ENCODE measurements at regions not wholly inside any gene's neighbourhood (a gene's known extent, or its start where the extent isn't known, plus 50 kb on each side); places are given as distances from the start of the nearest gene placed in this dataset.

- no peak for DNase-seq (ENCODE audit: low spot score)
- peaks cover 2% of the 10 kb centered on the region for H3K27me3 Mint-ChIP-seq (ENCODE audit: insufficient read depth, low read depth)
- no peak overlapping the region for H3K27ac ChIP-seq
- H4K20me1 ChIP-seq (ENCODE audit: low read depth) = no peaks in the 10 kb centered on the region
- H2AFZ ChIP-seq (replicated peaks) = no peak overlapping the region
- no peaks in the 10 kb centered on the region for H3K36me3 ChIP-seq
- no peaks in the 10 kb centered on the region for H3K36me3 Mint-ChIP-seq
- H3K4me3 Mint-ChIP-seq = no peak overlapping the region
- H3K9me3 Mint-ChIP-seq = no peaks in the 10 kb centered on the region
- H3K4me1 ChIP-seq = no peaks in the 10 kb centered on the region
- H3K4me2 ChIP-seq = no peak overlapping the region
- H3K9me3 ChIP-seq (ENCODE audit: low read depth) = no peaks in the 10 kb centered on the region
- H3K27me3 ChIP-seq = no peaks in the 10 kb centered on the region
- no peaks in the 10 kb centered on the region for H3K79me2 ChIP-seq (ENCODE audit: low read depth)
- H3K4me3 ChIP-seq = no peak overlapping the region
- H3K27ac Mint-ChIP-seq = no peak overlapping the region
- H3K4me1 Mint-ChIP-seq = peaks cover 3% of the 10 kb centered on the region
- TF ChIP-seq CTCF (IDR thresholded peaks at IDR 0.05) = no peak
- TF ChIP-seq EZH2phosphoT487 (IDR thresholded peaks at IDR 0.05) = no peak
- no peaks in the 10 kb centered on the region for H3F3A ChIP-seq (ENCODE audit: low read depth)
- H3K9ac ChIP-seq = no peak overlapping the region
Observed at GRCh38 chr1:244200596-244200995, 149.5 kb downstream of the ZBTB18 start.

DNA sequence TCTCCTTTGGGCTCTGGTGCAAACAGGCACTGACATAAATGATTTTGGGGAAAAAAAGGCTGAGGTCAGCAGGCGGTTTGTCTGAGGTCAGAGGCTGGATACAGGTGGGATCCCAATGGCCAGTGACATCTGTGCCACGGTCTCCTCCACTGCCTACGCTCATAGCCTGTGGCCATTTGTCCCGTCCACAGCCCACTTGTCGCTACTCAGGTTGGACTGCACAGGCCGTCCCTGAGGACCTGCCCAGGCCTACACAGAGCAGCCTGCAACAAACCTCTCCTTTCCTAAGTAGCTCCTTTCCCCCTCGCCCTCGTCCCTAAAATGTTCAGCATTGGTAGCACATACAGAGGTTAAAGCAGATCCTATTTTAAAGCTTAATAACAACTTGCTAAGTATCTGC is 150.7 kb downstream of the ZBTB18 start:
- Histone ChIP-seq H3K4me1 (no peaks in the 10 kb centered on the region), H3K27ac (no peak overlapping the region), H3K79me2 (ENCODE audit: low read depth) (no peaks in the 10 kb centered on the region), H3K4me2 (no peak overlapping the region), H3F3A (ENCODE audit: low read depth) (no peaks in the 10 kb centered on the region), H3K9me3 (ENCODE audit: low read depth) (no peaks in the 10 kb centered on the region), H4K20me1 (ENCODE audit: low read depth) (no peaks in the 10 kb centered on the region), H3K9ac (no peak overlapping the region), H3K27me3 (no peaks in the 10 kb centered on the region), H3K36me3 (no peaks in the 10 kb centered on the region), H3K4me3 (no peak overlapping the region), H2AFZ (replicated peaks) (no peak overlapping the region)
- Mint-ChIP-seq H3K4me3 (no peak overlapping the region), H3K27ac (peak overlapping the region; percentile 32), H3K36me3 (no peaks in the 10 kb centered on the region), H3K4me1 (peaks cover 3% of the 10 kb centered on the region), H3K27me3 (ENCODE audit: insufficient read depth, low read depth) (peaks cover 2% of the 10 kb centered on the region), H3K9me3 (no peaks in the 10 kb centered on the region)
- DNase-seq (ENCODE audit: low spot score) = no peak
- no peak for TF ChIP-seq CTCF (IDR thresholded peaks at IDR 0.05)
- no peak for TF ChIP-seq EZH2 (IDR thresholded peaks at IDR 0.05)
- TF ChIP-seq EZH2phosphoT487 (IDR thresholded peaks at IDR 0.05) = no peak

DNA sequence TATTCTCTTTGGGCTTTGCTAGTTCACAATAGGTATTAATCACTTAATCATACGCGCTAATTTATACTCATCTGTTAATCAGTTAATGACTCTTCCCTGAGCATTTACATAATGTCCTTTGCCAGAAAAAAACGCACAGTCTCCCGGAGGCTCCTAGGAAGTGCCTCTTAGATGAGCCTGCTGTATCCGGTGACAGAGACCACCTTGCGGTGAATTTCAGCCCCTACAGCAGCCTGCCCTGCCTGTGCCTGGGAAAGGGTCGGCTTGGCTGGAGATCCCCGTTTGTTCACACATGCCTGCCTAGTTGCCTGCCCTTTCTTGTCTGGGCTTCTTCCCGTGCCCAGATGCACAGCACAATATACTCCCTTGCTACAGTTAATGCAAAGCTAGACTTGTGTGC is 152.9 kb downstream of the ZBTB18 start:
- H3K27ac ChIP-seq = no peak overlapping the region
- no peak overlapping the region for H3K4me2 ChIP-seq
- H3K27ac Mint-ChIP-seq = no peak overlapping the region
- H3K36me3 ChIP-seq = no peaks in the 10 kb centered on the region
- no peak for TF ChIP-seq CTCF (IDR thresholded peaks at IDR 0.05)
- H3K4me3 ChIP-seq = no peak overlapping the region
- H3K79me2 ChIP-seq (ENCODE audit: low read depth) = no peaks in the 10 kb centered on the region
- no peaks in the 10 kb centered on the region for H3F3A ChIP-seq (ENCODE audit: low read depth)
- DNase-seq (ENCODE audit: low spot score) = no peak
- H2AFZ ChIP-seq (replicated peaks) = no peak overlapping the region
- no peak overlapping the region for H3K9ac ChIP-seq
- no peaks in the 10 kb centered on the region for H3K27me3 Mint-ChIP-seq (ENCODE audit: insufficient read depth, low read depth)
- no peaks in the 10 kb centered on the region for H4K20me1 ChIP-seq (ENCODE audit: low read depth)
- no peaks in the 10 kb centered on the region for H3K27me3 ChIP-seq
- no peaks in the 10 kb centered on the region for H3K9me3 Mint-ChIP-seq
- no peak overlapping the region for H3K4me3 Mint-ChIP-seq
- no peaks in the 10 kb centered on the region for H3K36me3 Mint-ChIP-seq
- H3K4me1 Mint-ChIP-seq = no peaks in the 10 kb centered on the region
- H3K4me1 ChIP-seq = no peaks in the 10 kb centered on the region
- H3K9me3 ChIP-seq (ENCODE audit: low read depth) = no peaks in the 10 kb centered on the region

DNA sequence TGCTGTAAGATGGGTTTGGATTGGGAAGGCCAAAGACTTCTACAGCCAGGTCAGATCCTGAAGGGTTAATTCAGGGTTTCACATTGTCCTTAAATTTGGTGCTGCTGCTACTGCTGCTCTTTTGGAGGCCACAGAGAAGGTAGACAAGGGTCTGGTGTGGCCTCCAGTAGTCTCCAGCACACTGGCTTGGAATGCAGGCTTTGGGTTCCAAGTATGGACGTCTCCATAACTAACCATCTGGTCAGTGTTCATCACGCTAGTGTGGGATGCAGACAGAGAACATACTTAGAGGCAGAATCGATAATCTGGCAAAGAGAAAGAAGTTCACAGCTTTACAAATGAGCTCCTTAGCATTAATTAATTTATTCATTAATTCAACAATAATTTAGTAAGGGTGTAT is 154.1 kb downstream of the ZBTB18 start:
- Histone ChIP-seq H3K27ac (no peak overlapping the region), H3K4me1 (no peaks in the 10 kb centered on the region), H3K4me2 (no peak overlapping the region), H4K20me1 (ENCODE audit: low read depth) (no peaks in the 10 kb centered on the region), H3K9ac (no peak overlapping the region), H3K79me2 (ENCODE audit: low read depth) (no peaks in the 10 kb centered on the region), H3K4me3 (no peak overlapping the region), H3K9me3 (ENCODE audit: low read depth) (no peaks in the 10 kb centered on the region), H3K27me3 (no peaks in the 10 kb centered on the region), H3F3A (ENCODE audit: low read depth) (no peaks in the 10 kb centered on the region), H3K36me3 (no peaks in the 10 kb centered on the region), H2AFZ (replicated peaks) (no peak overlapping the region)
- Mint-ChIP-seq H3K36me3 (no peaks in the 10 kb centered on the region), H3K9me3 (no peaks in the 10 kb centered on the region), H3K27me3 (ENCODE audit: insufficient read depth, low read depth) (no peaks in the 10 kb centered on the region), H3K4me1 (no peaks in the 10 kb centered on the region), H3K4me3 (no peak overlapping the region), H3K27ac (no peak overlapping the region)
- no peak for DNase-seq (ENCODE audit: low spot score)
- TF ChIP-seq EZH2phosphoT487 (IDR thresholded peaks at IDR 0.05) (no peak), CTCF (IDR thresholded peaks at IDR 0.05) (no peak), EZH2 (IDR thresholded peaks at IDR 0.05) (no peak)

All from neural progenitor cell (in vitro differentiated cells).